WERI-Rb-1 (cell line): ENCODE measurements at regions not wholly inside any gene's neighbourhood (a gene's known extent, or its start where the extent isn't known, plus 50 kb on each side); places are given as distances from the start of the nearest gene placed in this dataset.

Source experiments
- DNase-seq: peaks from one replicate; pipeline ENCODE4 v3.0.0-alpha.2; 2020
- H3K27ac ChIP-seq: fragments of 250-450 bp; sonication (Bioruptor Pico); 2 replicates; pipeline ENCODE4 v1.5.1; 2020; ENCODE audit warnings: mild to moderate bottlenecking, moderate library complexity
- H3K27me3 ChIP-seq: fragments of 250-450 bp; sonication (Bioruptor Pico); 2 replicates; pipeline ENCODE4 v1.5.1; 2021; ENCODE audit warnings: mild to moderate bottlenecking, low read depth, moderate library complexity; ENCODE audit not compliant: insufficient read depth, severe bottlenecking
- H3K36me3 ChIP-seq: fragments of 250-450 bp; sonication (Bioruptor Pico); 2 replicates; pipeline ENCODE4 v1.5.1; 2020; ENCODE audit warnings: mild to moderate bottlenecking, moderate library complexity
- H3K4me3 ChIP-seq: 2 replicates; pipeline ENCODE4 v1.5.1; 2011; ENCODE audit warnings: low read depth, mild to moderate bottlenecking, control low read depth, low read length
- H3K9me3 ChIP-seq: fragments of 250-450 bp; sonication (Bioruptor Pico); 2 replicates; pipeline ENCODE4 v1.5.1; 2021; ENCODE audit warnings: mild to moderate bottlenecking, moderate library complexity; ENCODE audit not compliant: severe bottlenecking
- CTCF ChIP-seq: IDR thresholded peaks from 2 replicates; pipeline ENCODE4 v1.5.1; 2011; ENCODE audit warnings: low read depth, mild to moderate bottlenecking, control low read depth, inconsistent platforms, low read length

DNA sequence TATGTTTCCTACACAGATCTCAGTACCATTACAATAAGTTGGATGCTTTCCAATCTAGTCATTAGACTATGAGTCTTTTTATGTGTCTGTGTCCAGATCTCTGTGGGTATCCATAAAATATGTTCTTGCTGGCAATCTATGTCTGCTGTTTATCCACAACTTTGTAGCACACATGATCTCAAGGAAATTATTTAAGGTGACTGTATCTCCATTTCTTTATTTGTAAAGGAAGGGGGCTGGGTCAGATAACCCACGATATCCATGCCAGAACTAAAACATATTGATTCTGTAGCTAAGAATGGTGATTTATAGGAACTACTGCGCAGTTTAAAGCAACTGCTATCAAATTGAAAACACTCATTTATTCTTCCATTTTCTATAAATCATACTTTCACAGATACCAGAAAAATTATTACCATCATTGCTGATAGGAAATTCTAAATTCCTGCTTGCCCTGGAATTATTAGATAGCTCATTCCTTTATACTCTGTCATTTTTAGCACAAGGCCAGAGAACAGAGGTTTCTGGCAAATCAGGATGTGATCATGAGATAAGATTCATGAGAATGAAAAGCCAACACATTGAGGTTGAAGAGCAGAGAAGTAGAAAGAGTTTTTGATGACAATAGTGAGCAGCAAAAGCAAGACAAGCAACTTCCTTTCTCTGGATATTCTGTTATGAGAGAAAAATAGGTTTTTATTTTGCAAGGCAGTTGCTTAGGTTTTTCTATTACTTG is 851.4 kb upstream of the CITED2 start:
- TF ChIP-seq CTCF, result no peak
- H3K27ac ChIP-seq, result no peak overlapping the region
- DNase-seq, result no peak
- no peaks in the 10 kb centered on the region for H3K27me3 ChIP-seq
- H3K9me3 ChIP-seq, result no peaks in the 10 kb centered on the region
- no peaks in the 10 kb centered on the region for H3K36me3 ChIP-seq
- no peak overlapping the region for H3K4me3 ChIP-seq

DNA sequence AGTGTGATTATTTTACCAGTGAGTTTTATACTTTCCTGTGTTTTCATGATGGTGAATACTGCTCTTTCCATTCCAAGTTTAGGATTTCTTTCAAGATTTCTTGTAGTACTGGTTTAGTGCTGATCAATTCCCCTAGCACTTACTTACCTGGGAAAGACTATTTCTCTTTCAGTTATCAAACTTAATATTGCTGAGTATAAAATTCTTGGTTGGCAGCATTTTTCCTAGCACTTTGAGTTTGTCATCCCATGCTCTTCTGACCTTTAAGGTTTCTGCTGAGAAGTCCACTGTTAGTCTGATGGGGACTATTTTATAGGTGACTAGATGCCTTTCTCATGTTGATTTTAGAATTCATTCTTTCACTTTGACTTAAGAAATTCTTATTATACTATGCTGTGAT is 842.8 kb upstream of the CITED2 start:
- no peak for DNase-seq
- no peak for TF ChIP-seq CTCF
- Histone ChIP-seq H3K9me3 (peaks cover 2% of the 10 kb centered on the region), H3K27me3 (no peaks in the 10 kb centered on the region), H3K36me3 (no peaks in the 10 kb centered on the region), H3K4me3 (no peak overlapping the region), H3K27ac (no peak overlapping the region)

GRCh38 chr6:140209775-140210174 is 835.3 kb upstream of the CITED2 start:
- no peaks in the 10 kb centered on the region for H3K9me3 ChIP-seq
- H3K4me3 ChIP-seq, result no peak overlapping the region
- no peak for DNase-seq
- no peak overlapping the region for H3K27ac ChIP-seq
- TF ChIP-seq CTCF, result no peak
- no peaks in the 10 kb centered on the region for H3K27me3 ChIP-seq
- H3K36me3 ChIP-seq, result no peaks in the 10 kb centered on the region

DNA sequence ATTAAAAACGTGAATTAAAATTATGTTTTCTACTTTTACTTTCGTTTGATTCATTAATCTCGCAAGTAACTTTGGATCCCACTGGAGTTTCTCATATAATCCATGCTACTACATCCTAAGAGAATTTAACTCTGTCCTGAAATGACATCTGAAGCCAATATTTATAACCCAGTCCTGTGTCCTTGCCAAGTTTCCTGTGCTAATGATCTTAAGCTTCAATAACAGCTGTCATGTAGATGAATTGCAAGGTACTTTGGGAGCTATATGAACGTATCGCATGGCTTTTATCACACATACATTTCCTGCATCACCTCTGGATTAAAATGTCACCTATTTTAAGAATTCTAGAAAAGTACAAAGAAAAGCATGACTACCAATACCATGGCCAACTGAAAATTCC is 833.8 kb upstream of the CITED2 start:
- no peak overlapping the region for H3K4me3 ChIP-seq
- H3K27me3 ChIP-seq, result no peaks in the 10 kb centered on the region
- H3K36me3 ChIP-seq, result no peaks in the 10 kb centered on the region
- no peaks in the 10 kb centered on the region for H3K9me3 ChIP-seq
- TF ChIP-seq CTCF, result no peak
- no peak for DNase-seq
- H3K27ac ChIP-seq, result no peak overlapping the region

DNA sequence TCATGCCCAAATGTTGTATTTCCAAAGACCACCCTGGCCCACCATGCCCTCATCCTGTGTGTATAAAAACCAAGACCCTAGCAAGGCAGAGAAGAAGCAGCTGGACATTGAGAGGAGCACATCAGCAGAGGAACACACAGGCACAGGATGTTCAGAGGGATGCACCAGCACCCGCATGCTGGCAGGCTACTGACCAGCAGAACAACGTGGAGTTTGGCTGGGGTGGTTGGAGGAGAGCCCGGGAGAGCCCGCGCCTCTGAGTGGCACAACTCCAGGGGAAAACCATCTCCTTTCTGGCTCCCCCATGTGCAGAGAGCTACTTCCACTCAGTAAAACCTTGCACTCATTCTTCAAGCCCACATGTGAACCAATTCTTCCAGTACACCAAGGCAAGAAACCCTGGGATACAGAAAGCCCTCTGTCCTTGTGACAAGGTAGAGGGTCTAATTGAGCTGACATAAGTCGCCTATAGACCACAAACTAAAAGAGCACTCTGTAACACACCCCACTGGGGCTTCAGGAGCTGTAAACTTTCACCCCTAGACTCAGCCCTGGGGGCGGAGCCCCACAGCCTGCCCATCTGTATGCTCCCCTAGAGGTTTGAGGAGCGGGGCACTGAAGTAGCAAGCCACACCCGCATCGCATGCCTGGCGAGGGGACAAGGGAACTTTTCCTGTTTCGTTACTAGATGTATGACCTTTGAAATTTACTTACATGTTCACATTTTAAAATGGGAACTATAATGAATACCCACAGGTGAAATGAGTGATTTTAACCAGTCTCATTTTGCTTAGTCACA is 831.5 kb upstream of the CITED2 start:
- TF ChIP-seq CTCF, result no peak
- Histone ChIP-seq H3K9me3 (no peaks in the 10 kb centered on the region), H3K4me3 (no peak overlapping the region), H3K27ac (no peak overlapping the region), H3K36me3 (no peaks in the 10 kb centered on the region), H3K27me3 (no peaks in the 10 kb centered on the region)
- DNase-seq, result no peak

DNA sequence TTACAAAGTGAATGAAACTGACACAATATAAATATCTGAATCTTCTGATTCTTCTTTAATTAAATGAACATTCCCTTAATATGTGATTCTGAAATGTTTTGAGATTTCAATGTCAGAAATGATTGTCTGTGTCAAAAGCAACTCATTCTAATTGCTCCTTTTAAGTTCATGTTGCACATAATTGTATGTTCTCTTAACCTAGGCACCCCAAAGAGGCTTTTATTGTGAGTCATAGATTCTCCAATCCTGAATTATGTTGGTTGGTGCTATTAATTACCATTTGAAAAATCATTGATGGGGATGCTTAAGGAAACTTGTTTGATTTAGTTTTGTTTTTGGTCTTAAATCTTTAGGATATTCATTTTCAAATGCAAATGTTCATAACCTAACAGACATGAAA is 829.7 kb upstream of the CITED2 start:
- H3K4me3 ChIP-seq, result no peak overlapping the region

More for the DNA sequence above, 829.7 kb upstream of the CITED2 start:
- no peak for TF ChIP-seq CTCF
- Histone ChIP-seq H3K27me3 (no peaks in the 10 kb centered on the region), H3K9me3 (no peaks in the 10 kb centered on the region), H3K27ac (no peak overlapping the region), H3K36me3 (no peaks in the 10 kb centered on the region)
- DNase-seq, result no peak
